HG02642 (cell line): ENCODE measurements at regions not wholly inside any gene's neighbourhood (a gene's known extent, or its start where the extent isn't known, plus 50 kb on each side); places are given as distances from the start of the nearest gene placed in this dataset.

Experiments
- ATAC-seq: cut with Tn5 transposase; IDR thresholded peaks from one replicate; pipeline ENCODE4 v1.9.1; 2021; ENCODE audit warnings: mild to moderate bottlenecking; ENCODE audit not compliant: unreplicated experiment, poor library complexity

DNA sequence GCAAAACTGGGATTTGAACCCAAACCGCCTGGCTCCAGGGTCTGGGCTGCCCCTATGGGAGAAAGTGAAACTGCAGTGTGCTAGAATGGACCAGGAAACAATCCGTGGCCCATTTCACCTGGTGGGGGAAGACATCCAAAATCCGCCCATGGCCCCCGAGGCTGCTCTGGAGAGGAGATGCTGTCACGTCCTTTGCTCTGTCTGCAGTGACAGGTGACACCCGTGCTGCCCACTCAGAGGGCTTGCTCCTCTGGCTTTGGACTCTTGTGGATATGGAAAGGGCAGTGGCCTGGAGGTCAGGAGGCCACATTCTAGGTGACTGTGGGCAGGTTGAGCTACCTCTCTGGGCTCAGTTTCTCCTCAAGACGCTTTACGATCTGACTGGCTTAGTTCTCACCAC is 151.2 kb upstream of the GPR26 start:
- no peak for ATAC-seq

GRCh38 chr10:123515661-123516060 is 150.5 kb upstream of the GPR26 start:
- no peak for ATAC-seq

DNA sequence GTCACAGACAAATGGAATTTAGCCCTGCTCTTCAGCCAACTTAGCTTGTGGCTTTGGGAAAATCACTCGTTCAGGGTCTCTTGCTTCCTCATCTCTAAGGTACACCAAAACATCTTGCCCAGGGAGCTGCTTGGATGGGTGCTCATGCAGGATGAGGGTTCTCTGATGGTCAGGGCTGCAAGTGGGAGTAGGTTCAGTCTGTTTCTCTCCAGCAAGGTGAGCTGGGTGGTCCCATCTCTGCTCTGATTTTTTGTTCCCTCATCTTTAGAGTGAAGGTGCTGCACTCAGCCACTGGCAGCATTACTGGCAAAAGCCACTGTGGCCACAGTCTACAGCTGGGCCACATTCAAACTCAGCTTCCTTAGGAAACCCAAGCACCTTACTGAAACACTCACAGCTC is 149.9 kb upstream of the GPR26 start:
- ATAC-seq: no peak

- no peak for ATAC-seq
These were observed 148.7 kb upstream of the GPR26 start for GRCh38 chr10:123517426-123517825.

DNA sequence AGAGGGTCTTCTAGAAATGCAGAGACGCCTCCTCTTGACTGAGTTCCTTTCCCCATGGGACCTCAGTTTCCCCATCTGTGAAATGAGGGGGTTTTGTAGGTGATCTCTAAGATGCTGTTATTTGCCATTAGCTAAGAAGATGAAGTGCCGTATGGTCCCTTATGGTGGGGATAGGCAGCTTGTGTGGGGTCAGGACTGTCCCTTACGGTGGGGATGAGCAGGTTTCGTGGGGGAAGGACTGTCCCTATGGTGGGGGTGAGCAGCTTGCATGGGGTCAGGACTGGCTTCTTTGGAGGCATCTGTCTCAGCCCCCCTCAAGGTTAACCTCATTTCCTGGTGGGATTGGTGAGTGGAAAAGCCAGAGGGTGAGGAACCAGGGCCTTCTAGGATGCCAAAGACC is 148.3 kb upstream of the GPR26 start:
- no peak for ATAC-seq

GRCh38 chr10:123518765-123519164 is 147.4 kb upstream of the GPR26 start:
- ATAC-seq: no peak

DNA sequence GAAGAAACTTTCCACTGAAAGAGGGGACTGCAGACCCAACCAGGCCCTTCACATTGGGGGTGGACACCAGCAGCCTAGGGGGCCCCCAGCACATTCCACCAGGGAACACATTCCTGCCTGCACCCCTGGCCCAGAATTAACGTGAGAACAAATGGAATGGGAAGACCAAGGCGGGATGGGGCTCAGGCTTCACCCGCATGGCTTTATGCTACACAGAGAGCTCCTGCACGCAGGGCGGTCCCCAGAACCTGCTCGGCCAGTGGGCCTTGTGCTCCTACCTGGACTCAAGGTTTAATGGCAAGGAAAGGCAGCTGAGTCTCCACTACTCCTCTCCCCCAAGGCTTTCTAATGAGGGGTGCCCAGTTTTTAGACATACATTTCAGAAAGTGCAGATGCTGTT is 146.3 kb upstream of the GPR26 start:
- no peak for ATAC-seq

DNA sequence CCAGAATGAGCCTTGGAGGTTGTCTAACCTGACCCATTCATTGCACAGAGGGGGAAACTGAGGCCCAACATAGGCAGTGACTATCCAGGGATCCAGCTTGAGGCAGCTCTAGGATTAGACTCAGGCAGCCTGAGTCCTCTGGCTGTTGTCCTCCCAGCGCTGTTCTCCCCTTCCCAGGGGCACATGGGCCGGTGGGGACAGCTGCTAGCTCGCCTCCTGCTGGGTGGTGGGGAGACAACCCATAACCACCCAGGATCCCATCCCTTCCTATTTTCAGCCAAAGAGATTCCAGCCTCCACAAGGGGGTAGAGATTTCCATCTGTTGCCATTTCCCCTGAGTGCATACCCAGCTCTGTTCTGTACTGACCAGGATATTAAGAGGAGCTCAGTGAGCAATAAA is 145.1 kb upstream of the GPR26 start:
- ATAC-seq: no peak

DNA sequence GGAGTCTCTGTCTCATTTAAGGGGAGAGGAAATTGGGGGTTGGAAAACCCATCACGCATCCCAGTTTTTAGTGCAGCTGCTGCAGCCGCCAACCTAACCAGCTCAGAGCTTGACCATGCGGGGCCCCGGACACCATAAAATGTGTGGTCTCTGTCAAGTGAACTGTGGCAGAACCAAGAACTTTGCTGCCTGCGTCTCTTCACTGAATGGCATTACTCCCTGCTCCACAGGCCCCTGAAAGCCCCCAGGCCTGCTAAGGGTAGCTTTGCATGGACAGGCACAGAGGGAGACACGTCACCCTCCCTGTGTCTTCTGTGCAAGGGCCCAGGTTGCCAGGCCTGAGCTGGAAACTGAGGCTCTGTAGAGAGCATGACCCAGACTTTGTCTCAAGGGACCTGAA is 144.6 kb upstream of the GPR26 start:
- no peak for ATAC-seq

DNA sequence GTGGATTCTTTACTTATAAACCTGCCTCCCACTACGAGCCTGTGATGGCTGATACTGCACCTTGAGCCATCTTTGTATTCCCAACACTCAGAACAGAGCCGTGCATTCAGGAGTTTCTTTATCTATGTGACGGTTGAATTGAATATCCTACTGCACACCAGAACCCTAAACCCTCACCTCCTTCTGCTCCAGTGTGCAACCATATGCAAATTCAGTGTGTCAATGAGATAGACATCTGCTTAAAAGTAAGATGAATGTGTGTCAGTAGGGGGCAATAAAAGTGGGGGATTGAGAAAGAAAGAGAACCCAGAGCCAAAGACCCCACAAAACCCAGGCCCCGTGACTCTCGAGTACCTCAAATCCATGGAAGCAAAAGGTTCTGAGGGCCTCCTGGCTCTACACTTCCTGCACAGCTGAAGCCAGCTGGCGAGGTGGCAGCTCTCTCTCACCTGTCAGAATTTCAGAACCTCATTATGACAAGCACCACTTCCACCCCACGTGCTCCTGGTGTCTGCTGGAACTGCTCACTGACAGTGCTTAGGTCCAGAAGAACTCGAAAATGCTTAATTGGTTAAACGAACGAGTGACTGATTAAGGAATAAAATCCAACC is 143.3 kb upstream of the GPR26 start:
- peak; percentile 72 for ATAC-seq

DNA sequence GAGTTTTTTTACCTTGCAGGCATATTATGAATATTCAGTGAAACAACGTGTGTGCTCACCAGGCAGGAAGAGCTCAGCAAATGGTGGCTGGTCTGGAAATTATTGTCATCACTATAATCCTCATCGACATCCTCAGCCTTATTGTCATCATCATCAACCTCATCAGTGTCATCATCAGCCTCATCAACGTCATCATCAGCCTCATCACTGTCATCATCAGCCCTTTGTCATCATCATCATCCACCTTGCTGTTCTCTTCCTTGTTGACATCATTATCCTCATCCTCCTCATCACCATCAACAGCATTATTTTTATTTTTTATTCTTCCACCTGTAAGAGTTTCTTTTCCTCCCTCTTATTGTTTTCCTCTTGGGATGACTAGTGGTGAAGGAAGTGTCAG is 142.3 kb upstream of the GPR26 start:
- ATAC-seq: no peak

DNA sequence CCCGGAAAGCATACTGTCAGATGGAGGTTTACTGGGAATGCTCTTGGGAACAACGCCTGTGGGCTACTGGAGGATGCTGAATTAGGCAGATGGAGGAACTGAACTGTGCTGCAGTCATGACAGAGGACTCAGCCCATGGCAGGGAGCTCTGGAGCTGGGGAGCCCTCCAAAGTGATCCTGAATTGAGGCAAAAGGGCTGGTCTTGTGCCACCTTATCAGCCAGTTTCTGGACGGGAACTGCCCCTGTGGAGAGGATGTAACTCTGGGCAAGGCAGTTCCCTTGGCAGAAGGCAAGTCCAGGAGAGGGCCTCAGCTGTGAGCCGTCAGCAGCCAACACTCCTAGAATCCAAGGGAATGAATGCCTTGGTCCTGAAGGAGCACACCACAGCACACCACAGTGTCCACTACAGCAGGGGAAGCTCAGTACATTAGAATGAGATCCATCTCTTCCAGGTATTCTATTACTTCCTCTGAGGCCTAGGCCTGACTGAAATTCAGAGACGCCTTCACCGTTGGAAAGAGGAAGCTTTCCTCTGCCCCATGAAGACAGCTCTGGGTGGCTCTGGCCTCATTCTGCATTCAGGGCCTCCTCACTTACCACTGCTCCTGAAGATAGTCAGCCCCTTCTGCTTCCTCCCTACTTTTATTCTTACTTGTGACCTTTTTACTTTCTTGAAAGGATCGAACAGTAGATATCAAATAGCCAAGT is 139.6 kb upstream of the GPR26 start:
- ATAC-seq: no peak

- ATAC-seq: no peak
These were observed 139.0 kb upstream of the GPR26 start for GRCh38 chr10:123527151-123527550.

DNA sequence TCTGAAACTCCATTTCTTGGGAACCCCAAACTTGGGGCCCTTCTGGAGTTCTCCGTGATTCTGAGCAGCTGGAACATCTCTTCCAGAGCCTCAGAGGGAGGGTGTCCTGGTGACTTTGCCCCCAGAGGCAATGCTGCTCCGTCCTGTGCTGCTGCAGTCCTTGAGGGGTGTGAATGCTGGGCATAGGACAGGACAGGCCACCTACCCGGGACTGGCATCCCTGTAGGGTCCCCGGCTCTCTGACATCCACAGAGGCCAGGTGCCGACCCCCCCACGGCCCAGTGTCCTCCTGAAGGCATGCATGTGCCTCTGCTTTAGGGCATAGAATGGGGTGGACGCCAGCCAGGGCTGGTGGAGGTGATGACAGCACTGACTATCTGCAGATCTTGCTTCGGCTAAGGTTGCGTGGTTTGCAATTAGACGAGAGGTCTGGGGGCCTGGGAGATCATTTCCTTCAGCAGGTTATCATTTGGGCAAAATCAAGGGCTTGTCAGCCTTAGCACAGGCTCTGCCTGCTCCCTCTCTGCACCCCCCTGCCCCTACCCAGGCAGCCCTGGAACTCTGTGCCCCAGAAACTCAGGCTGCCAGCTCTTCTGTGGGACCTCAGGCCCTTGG is 136.9 kb upstream of the GPR26 start:
- ATAC-seq: no peak

DNA sequence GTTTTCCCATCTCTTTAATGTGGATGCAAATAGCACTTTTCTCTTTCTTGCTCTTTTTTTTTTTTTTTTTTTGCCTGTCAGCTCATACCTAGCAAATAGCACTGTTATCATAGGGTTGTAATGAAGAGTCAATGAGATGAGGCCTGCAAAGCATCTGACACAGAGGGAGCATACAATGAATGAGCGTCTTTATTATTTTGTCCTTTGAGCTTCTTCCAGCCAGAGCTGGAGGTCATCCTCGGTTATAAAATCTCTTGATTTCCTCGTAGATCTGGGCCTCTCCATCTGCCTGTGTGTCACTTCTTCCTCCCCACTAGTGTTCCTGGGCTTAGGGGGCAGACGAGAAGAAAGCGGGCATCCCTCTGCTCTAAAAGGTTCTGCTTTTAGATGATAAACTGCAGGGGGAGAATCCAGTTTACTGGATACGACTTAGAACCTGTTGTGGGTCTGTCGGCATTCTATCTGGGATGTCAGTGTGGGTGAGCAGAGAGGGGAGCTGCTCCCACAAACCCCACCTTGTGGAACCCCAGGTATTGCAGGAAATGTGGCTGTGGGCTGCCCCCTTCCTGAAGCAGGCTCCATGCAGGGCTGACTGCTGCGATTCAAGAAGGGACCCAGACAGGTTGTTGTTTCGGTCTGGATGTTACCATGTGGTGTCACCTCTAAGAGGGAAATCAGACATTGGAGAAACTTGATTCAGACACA is 135.8 kb upstream of the GPR26 start:
- no peak for ATAC-seq

GRCh38 chr10:123535386-123535785 is 130.8 kb upstream of the GPR26 start:
- no peak for ATAC-seq

DNA sequence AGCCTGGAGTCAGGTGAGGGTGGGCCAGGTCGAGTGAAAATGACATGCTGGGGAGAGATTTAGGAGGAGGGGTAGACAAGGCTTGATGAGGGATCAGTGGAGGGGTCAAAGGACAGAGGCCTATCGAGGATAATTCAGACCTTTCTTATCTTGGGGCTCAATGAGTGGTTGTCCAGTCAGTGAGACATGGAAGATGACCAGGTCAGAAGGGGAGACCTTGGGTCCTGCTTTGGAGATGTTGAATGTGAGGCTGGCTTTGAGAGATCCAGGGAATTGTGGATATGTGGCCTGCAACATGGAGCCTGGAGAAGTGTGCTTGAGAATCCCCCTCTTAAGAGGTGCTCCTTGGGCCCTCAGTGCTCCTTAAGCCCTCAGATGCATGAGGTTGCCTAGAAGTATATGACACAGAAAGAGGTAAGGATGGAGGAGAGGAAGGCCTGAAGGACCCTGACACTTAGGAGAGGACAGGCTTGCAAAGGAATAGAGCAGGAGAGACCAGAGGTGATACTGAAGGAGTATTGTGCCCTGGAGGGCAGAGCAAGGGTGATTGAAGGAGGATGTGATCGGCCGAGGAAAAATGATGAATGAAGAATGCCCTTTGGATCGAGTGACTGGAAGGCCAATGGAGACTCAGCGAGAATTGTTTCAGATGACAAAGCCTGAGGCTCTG is 129.8 kb upstream of the GPR26 start:
- no peak for ATAC-seq

- no peak for ATAC-seq
These were observed 128.8 kb upstream of the GPR26 start for GRCh38 chr10:123537188-123537961.

DNA sequence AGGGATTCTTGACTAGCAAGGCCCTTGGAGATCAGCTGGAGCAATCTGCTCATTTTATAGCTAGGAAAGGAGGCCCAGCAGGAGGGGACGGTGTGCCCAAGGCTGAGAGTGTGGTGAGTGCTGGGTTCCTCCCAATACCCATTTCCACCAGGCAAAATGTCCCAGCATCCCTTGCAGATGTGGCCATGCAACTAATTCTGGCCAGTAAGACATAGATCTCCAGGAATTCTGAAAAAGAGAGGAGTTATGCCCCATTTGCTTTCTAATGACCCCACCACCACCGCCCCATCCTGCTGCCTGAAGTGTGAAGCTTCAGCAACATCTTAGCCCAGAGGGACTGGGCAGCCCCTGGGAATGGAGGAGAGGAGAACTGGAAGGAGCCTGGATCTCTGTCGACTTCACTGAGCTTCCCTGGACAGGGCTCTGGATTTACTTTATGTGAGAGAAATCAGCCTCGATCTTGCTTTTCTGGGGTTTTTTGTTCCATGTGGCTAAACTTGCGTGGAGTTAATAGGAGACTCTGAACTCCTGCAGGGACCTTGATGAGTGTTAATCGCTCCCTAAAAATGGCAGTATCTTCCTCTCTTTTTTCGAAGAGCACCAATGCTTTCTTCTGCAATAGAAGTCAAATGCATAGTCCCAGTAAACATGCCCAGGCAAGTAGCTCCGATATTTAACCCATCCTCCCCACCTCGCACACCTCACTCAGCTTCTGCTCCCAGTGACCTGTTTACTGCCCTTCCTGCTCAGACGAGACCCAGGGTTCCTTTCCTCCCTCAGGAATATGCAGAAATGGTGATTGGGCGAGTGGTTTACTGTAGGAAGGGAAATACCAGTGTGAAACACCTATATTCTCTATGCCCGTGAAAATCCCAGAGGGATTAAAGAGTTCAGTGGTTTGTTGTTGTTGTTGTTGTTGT is 127.5 kb upstream of the GPR26 start:
- ATAC-seq: no peak
